GM18499 (cell line): ENCODE measurements at regions not wholly inside any gene's neighbourhood (a gene's known extent, or its start where the extent isn't known, plus 50 kb on each side); places are given as distances from the start of the nearest gene placed in this dataset.
"Not testable (repeated sequence)": the region's sequence is repeated elsewhere in the genome, so short reads cannot be mapped to it uniquely, and the experiment has no call there.

Source experiments
- ATAC-seq: cut with Tn5 transposase; IDR thresholded peaks from one replicate; pipeline ENCODE4 v1.9.1; 2021; ENCODE audit warnings: moderate number of reproducible peaks; ENCODE audit not compliant: insufficient read depth, unreplicated experiment

DNA sequence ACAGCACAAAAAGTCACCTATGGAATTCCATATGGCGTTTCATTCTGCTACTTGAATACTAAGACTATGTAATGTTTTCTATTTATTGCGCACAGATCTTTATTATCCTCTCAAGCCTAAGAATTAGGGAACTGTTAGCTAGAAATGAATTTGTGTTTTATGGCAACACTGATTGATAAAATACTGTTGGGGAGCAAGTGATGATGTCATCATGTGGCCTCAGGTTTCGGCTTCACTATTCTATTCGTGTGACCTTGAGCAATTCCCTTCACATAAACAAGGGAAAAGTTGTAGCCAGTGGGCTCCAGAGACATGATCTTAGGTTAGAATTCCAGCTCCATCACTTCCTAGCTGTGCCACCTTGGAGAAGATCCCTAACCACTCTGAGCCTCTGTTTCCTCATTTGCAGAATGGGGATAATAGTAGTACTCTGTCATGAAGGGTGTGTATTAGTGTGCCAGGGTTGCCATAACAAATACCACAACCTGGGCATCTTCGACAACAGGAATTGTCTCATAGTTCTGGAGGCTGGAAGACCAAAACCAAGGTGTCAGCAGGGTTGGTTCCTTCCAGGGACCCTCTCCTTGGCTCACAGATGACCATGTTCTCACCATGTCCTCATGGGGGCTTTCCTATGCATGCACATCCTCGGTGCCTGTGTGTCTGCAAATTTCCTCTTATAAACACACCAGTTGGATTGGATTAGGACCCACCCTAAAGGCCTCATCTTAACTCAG, 371.2 kb downstream of the RRAGC start:
- no peak for ATAC-seq

GRCh38 chr1:38487396-38487795, 372.2 kb downstream of the RRAGC start:
- ATAC-seq = no peak

- no peak for ATAC-seq
These were observed 373.5 kb downstream of the RRAGC start for GRCh38 chr1:38486085-38486484.

DNA sequence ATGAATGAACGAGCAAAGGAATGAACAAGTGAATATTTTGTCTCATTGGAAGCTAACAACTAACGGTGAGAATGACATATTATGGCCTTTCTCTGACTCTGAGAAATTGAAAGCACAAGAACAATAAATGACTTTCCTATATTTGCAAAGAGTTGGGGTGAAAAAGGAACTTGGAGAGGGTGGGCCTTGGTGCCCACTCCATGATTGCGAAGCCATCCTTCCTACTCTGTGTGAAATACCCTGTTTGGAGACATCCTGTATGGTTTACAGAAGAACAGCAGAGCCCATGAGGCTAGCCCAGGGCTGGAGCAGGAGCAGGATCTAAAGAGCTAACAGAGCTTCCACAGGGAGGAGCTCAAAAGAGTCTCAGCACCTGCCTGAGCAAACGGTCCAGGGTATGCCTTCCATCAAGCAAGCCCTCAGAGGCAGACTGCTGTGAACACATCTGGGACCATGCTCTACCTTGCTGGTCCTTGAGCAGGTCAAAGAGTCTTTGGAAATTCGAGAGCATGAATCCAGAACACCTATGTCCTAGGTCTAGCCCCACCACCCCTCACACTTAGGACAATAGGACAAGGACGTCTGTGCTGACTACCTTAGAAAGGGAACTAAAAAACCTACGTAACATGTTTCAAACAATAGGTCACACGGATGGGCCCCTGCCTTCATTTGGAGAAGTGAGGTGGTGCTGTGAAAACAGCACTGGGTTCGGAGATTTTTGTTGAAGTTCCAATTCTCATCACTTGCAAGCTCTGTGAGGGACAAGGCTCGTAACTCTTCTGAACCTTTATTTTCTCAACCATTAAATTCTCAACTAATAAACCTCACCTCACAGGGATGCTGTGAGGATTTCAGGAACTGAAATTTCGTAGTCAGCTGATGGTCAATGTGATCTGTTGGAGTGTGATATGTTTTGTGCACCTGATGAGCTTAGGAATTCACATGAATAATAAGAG, 377.4 kb downstream of the RRAGC start:
- ATAC-seq = no peak

DNA sequence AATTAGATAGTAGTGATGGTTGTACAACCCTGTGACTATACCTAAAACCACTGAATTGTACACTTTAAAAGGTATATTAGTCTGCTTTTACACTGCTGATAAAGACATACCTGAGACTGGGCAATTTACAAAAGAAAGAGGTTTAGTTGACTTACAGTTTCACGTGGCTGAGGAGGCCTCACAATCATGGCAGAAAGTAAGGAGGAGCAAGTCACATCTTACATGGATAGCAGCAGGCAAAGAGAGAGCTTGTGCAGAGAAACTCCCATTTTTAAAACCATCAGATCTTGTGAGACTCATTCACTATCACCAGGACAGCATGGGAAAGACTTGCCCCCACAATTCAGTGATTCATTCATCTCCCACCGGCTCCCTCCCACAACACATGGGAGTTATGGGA, 379.9 kb downstream of the RRAGC start:
- ATAC-seq = not testable (repeated sequence)

DNA sequence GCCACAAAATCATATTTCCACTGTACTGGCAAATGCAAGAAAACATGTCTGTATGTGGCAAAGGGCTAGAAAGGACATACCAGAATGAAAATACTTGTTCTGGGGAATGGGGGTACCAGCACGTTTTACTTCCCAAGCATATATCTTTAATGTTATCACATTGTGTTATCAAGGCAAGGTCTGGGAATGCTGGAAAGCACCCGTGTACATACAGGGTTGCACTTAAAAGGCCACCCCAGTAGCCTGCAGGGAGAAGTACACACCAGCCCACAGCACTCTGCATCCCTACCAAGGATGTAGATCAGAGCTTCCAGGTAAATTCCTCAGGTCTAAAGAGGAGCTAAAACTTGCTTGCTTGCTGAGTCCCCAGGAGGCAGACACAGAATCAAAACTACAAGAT, 381.8 kb downstream of the RRAGC start:
- ATAC-seq = no peak

- no peak for ATAC-seq
These were observed 382.8 kb downstream of the RRAGC start for GRCh38 chr1:38476850-38477178.

DNA sequence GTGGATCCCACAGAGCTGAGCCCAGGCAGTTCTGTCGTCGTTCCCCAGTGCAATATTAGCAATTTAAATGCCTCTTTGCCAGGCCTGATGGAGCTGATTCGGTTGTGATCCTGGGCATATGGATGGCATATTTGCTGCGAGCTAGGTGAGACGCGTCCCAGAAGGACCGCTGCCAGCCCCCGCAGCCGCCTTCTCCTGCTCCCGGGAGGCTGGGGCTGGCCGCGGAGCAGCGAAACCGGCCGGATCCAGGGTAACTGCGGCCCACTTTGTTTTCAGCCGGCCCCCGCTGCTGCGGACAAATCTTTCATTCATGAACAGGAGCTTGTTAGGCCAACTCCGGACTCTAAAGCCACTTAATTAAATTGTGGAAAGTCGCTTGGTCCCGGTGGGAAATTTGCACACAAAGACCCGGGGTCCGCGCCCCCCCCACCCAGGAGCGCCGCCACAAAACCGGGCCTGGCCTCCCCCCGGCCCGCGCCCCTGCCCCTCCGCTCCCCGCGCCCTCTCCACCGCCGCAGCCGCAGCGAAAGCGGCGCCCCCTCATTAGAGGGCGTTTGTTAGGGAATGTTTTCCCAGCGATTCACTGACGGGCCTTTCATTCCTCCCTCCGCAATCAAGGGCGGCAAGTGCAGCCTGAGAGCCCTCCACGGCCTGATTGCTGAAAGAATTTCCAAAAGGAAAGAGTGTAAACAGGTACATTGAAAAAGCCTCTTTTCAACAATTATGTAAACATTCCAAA, 383.3 kb downstream of the RRAGC start:
- no peak for ATAC-seq

GRCh38 chr1:38475624-38476005, 384.0 kb downstream of the RRAGC start:
- ATAC-seq = no peak

DNA sequence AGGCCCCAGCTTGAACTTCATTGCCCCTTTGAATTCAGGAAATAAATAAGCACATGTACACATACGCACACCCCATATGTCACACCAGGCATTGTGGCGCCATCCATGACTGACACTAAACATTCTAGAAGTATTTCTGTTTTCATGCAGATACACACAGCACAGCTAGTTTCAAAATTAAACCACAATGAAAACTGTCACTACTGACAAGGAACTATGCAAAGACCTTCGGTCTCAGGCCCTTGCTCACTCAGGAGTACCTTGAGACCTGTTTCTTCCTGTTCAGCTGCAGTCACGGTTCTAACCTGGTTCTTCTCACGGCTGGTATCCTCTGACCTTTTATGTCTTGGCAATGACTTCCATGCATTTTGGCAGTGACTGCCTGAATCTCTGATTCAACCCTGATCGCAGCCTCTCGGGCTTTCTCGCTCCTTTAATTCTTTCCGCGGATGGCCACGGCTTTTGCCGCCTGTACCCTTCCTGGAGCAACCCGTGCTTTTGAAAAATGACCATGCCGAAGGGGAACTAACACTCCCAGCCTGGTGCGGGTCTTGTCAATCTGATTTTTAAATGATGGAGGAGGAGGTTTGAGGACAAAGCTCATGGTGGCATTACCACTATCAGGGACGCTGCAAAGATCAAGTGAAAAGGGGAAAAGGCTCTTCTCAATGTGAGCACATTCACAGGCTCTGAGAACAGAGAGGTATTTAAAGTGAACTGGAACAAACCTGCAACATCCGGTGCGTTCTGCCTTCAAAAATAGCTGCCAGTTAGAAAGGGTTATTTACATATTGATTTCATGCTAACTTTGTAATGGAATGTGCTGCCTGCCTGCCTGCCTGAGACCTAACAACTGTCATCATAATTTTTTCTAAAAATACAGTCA, 384.6 kb downstream of the RRAGC start:
- peak; percentile 72 for ATAC-seq

- no peak for ATAC-seq
These were observed 393.1 kb downstream of the RRAGC start for GRCh38 chr1:38466487-38466886.

DNA sequence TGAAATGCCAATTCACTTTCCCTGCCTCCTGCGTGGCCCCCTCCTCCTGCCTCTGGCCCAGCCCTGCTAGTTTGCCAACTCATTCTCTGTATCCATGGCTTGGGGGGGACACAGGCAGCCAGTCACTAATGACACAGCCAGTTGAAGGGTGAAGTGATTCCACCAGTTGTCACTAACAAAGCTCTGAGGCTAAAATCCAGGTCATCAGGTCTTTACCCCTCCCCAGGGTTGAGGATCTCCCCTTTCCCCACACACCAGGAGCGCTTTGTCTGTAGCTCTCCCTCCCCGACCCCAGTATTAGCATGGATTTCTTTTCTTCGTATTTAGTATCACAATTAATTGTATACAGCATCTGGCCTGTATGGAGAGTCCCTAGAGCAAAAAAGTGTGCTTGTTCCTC, 394.1 kb downstream of the RRAGC start:
- ATAC-seq = no peak

DNA sequence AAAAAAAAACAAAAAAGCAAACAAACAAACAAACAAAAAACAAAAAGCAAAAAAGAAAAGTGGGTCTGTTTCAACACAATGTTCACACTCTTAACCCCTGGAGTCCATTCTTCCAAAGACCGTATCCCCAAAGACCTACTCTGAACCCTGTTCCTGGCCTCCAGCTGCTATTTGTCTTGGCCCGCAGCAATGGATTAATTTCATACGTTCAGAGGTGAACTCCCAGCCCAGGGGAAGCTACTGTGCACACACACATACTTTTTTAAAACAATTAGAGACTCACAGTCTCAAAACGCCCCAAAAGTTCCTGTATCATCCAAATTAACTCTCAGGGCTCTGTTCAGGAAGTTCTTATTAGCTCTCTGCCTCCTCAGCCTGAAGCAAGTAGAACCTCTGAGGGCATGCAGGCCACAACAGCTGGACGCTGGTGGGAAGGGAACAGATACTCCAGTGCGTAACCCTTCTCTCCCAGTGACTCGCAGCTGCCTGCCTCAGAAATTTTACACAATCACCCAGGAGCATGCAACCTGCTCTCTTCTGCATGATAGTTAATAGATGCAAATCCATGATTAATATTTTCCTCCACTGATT, 395.4 kb downstream of the RRAGC start:
- no peak for ATAC-seq

DNA sequence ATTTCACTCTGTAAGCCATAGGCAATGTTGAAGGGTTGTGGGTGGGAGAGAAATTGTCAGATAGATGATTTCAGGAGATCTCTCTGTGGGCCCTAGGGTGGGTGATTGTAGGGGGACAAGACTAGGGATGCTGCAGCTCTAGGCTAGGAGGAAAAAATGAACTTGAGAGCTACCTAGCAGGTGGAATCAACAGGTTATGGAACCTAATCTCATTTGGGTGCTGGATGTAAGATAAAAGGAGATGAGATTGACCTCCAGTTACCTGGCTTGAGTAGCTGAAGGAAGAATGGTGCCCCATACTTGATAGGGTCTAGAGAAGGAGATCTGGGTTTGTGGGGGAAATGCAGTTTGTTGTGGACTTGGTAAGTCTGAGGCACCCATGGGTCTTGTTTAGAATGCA, 396.5 kb downstream of the RRAGC start:
- no peak for ATAC-seq

- no peak for ATAC-seq
These were observed 403.1 kb downstream of the RRAGC start for GRCh38 chr1:38456531-38456876.

GRCh38 chr1:38455829-38456530, 403.6 kb downstream of the RRAGC start:
- ATAC-seq = no peak

- no peak for ATAC-seq
These were observed 404.7 kb downstream of the RRAGC start for GRCh38 chr1:38454749-38455441.

DNA sequence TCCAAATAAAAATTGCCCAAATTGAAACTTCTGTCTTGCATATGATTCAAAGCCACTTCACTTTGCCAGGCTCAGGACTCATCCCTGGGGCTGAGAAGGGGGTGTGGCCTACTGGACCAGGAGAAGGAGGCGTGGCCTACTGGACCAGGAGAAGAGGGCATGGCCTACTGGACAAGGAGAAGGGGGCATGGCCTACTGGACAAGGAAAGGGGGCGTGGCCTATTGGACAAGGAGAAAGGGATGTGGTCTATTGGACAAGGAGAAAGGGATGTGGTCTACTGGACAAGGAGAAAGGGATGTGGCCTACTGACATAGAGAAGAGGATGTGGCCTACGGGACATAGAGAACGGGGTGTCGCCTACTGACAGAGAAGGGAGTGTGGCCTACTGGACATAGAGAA, 405.3 kb downstream of the RRAGC start:
- no peak for ATAC-seq

GRCh38 chr1:38452246-38452645, 405.7 kb upstream of the POU3F1 start:
- ATAC-seq = no peak
